Stimulated activated effector memory CD8-positive, alpha-beta T cell treated with anti-CD3 and anti-CD28 coated beads, Interleukin-12 subunit alpha, Interleukin-12 subunit beta, amount 100 ng/mL, for 72 hours (primary cell): ENCODE measurements at regions not wholly inside any gene's neighbourhood (a gene's known extent, or its start where the extent isn't known, plus 50 kb on each side); places are given as distances from the start of the nearest gene placed in this dataset.
"Not testable (repeated sequence)": the region's sequence is repeated elsewhere in the genome, so short reads cannot be mapped to it uniquely, and the experiment has no call there.

Experiments used
- ATAC-seq: fragments of 150-1000 bp; cut with Tn5 transposase; 2 replicates; pipeline ENCODE4 v1.10.0; 2021
- DNase-seq, 2 donors: peaks; one replicate each; pipeline ENCODE4 v3.0.0; 2021 to 2022; ENCODE audit warnings: low spot score in 2 of 2
- H3K27ac Mint-ChIP-seq: one replicate; pipeline ENCODE4 v1.8.0; 2022; ENCODE audit warnings: mild to moderate bottlenecking, mixed read lengths
- H3K36me3 Mint-ChIP-seq: one replicate; pipeline ENCODE4 v1.8.0; 2022; ENCODE audit warnings: mild to moderate bottlenecking, mixed read lengths
- H3K4me1 Mint-ChIP-seq: one replicate; pipeline ENCODE4 v1.8.0; 2022; ENCODE audit warnings: mixed read lengths
- H3K4me3 Mint-ChIP-seq: one replicate; pipeline ENCODE4 v1.8.0; 2022; ENCODE audit warnings: mild to moderate bottlenecking, mixed read lengths
- H3K9me3 Mint-ChIP-seq: one replicate; pipeline ENCODE4 v1.8.0; 2022; ENCODE audit warnings: mixed read lengths

DNA sequence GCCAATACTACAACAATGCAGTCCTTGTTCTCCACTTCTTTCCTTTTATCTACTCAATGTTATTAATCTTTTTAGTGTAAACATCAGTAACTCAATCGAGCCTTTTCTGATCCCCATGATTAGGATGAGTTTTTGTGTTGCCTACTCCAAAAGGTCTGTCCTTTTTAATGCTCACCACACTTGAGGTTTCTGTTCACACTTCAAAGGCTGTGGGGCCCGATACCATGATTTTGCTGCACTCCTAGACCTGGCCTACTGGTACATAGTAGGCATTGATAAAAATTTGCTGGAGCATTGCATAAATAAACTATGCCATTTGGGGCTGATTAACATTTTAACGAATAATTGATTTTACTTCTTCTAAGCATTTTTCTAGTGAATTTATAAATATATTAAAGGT lies 125.4 kb upstream of the KLF12 start:
- ATAC-seq, result no peak
- Mint-ChIP-seq H3K4me3 (no peak overlapping the region), H3K9me3 (no peaks in the 10 kb centered on the region), H3K4me1 (peaks cover 30% of the 10 kb centered on the region), H3K27ac (no peak overlapping the region), H3K36me3 (no peaks in the 10 kb centered on the region)
- no peak for DNase-seq

DNA sequence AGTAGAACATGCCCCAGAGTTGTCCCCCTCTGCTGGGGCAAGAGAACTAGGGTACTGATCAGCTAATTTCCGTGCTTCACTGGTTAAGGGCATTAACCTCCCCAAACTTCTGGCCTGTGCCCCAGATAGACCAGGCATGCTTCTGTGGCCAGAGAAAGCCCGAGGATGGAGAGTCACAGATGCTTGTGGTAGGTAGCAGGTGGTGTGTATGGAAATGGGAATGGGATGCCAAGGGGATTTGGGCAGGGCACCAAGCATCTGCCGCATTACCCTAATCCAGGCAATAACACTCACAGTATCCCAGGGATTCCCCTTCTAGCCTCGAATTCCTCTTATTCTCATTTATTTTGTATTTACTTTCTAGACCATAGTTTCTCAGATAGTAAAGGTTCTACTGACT lies 124.8 kb upstream of the KLF12 start:
- ATAC-seq (no peak), DNase-seq (no peak)
- H3K4me1 Mint-ChIP-seq, result peaks cover 33% of the 10 kb centered on the region
- no peaks in the 10 kb centered on the region for H3K9me3 Mint-ChIP-seq
- H3K36me3 Mint-ChIP-seq, result no peaks in the 10 kb centered on the region
- no peak overlapping the region for H3K4me3 Mint-ChIP-seq
- H3K27ac Mint-ChIP-seq, result no peak overlapping the region

DNA sequence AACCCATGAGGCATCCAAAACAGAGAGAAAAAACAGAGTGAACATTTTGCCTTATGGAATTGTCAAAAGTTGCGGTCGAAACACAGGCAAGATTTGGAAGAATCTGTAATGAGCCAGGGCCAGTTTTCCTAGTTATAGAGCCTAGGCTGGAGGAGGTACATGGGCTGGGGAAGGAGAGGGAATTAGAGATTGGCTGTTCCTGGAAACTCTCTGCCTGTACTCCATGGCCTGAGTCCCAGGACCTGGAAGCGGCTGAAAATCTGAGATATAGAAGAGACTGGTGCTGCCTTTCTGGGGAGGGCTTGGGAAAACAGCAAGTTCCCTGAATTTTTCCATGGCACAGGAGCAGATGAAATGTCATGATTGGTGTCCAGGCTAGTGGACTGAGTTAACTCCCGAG lies 122.8 kb upstream of the KLF12 start:
- DNase-seq (no peak), ATAC-seq (no peak)
- Mint-ChIP-seq H3K4me3 (no peak overlapping the region), H3K36me3 (no peaks in the 10 kb centered on the region), H3K4me1 (peaks cover 51% of the 10 kb centered on the region), H3K9me3 (no peaks in the 10 kb centered on the region), H3K27ac (peak overlapping the region; percentile 33)

DNA sequence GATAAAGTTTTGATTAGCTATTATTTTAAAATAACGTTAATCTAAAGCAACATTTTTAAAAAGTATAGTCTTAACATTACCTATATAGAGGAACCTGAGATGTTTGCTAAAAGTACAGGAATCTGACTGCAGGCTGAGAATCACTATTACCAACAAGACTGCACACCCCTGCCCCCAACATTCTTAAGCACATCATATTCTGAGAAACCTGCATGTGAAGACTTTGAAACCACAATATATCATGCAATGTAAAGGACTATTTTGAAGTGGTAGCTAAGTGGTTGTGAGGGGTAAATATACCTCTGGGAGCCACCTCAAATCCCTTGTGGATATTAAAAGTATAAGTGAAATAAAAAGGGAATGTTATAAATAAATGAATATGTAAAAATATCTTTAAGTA lies 119.0 kb upstream of the KLF12 start:
- no peak for DNase-seq
- ATAC-seq, result no peak
- Mint-ChIP-seq H3K27ac (no peak overlapping the region), H3K9me3 (peaks cover 3% of the 10 kb centered on the region), H3K4me3 (no peak overlapping the region), H3K4me1 (peaks cover 59% of the 10 kb centered on the region), H3K36me3 (no peaks in the 10 kb centered on the region)

DNA sequence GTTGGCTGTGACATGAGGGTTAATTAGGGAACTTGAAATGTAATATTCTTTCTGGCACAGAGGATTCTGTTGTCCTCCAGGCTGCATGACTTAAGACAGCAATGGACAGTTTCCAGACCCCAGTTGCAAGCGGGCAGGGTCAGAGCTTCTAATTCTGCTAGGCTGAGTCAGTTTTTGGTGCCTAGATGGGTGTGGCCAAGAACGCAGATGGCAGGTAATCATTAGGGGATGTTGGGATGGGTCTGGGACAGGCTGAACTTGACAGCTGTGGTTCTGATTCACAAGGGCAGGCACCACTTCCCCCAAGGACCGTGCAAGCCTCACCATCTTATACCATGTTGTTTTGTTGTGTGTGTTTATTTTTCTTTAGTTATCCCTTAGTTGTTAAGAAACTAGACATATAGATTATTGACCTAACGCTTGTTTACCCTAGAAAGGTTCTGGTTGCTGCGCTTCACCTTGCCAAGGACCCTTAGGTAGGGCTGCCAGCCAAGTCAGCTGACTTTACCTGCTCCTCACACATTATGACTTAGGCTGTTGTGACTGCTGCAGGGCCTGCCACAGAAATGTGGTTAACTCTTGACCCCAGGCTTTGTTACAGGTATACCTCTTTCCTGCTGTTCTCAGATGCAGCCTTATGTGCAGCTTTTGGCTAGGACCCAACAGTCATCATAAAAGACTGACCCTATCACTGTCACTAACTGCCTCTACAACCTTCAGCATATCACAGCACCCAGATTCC lies 117.7 kb upstream of the KLF12 start:
- H3K9me3 Mint-ChIP-seq, result peaks cover 3% of the 10 kb centered on the region
- peaks cover 54% of the 10 kb centered on the region for H3K4me1 Mint-ChIP-seq
- ATAC-seq (peak; percentile 65), DNase-seq (no peak)
- no peaks in the 10 kb centered on the region for H3K36me3 Mint-ChIP-seq
- H3K4me3 Mint-ChIP-seq, result peak overlapping the region; percentile 11
- no peak overlapping the region for H3K27ac Mint-ChIP-seq

DNA sequence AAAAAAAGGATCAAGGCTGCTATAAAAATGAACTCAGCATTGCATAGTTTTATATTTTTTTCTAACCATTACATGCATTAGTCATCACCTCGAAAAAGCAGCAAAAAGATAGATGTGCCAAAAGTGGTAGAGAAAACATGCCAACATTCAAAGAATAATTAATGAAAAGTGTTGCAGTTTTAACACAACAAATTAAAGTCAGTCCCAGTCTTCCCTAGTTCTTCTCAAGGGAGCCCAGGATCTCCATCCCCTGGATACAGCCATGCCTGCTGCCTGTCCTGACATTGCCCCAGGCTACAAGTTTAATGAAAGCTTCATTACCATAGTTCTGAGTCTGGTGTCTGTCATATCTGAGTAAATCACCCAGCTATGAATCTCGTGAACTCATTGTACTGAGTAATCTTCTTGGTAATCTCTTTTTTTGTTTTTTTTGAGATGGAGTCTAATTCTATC lies 116.6 kb upstream of the KLF12 start:
- Mint-ChIP-seq H3K4me3 (no peak overlapping the region), H3K9me3 (peaks cover 3% of the 10 kb centered on the region), H3K4me1 (peaks cover 57% of the 10 kb centered on the region), H3K27ac (no peak overlapping the region), H3K36me3 (no peaks in the 10 kb centered on the region)
- ATAC-seq, result peak; percentile 87
- no peak for DNase-seq

DNA sequence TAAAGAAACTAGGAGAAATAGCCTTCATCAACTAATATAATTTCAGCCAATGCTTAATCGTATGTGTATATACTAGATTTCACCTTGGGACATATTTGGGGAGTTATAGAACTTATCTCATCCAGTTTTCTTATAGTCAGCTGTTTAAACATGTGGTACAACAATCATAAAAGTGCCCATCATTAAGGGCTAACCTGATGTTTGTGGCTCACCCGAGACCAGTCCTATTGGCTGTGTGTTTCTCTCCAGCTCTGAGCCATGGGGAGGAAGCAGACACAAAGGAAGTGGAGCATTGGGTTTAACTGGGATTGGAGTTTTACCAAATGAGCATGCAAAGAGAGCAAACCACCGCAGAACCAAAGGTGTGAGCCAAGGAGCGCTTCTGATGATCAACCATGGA lies 114.3 kb upstream of the KLF12 start:
- Mint-ChIP-seq H3K36me3 (no peaks in the 10 kb centered on the region), H3K4me3 (no peak overlapping the region), H3K4me1 (peaks cover 69% of the 10 kb centered on the region), H3K27ac (no peak overlapping the region), H3K9me3 (peaks cover 3% of the 10 kb centered on the region)
- ATAC-seq (no peak), DNase-seq (no peak)

DNA sequence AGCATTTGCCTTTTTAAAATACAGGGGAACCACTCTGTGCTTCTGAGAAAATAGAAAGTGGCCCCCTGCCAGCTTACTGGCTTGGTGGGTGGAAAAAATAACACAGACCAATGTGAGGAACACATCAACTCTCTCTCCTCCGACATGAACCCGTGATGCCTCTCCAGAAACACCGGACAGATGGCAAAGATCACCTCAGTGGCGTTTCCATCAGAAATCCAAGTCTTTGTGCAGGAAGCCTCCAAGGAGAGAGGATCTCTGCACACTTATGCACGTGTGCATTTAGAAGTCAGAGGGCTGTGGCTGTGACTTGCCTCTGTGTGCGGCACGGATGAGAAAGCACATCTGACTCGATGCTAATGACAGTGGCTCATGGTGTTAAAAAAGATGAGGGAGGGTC lies 112.3 kb upstream of the KLF12 start:
- Mint-ChIP-seq H3K9me3 (peaks cover 3% of the 10 kb centered on the region), H3K27ac (no peak overlapping the region), H3K4me1 (peaks cover 69% of the 10 kb centered on the region), H3K36me3 (no peaks in the 10 kb centered on the region), H3K4me3 (peak overlapping the region; percentile 21)
- no peak for DNase-seq
- no peak for ATAC-seq

DNA sequence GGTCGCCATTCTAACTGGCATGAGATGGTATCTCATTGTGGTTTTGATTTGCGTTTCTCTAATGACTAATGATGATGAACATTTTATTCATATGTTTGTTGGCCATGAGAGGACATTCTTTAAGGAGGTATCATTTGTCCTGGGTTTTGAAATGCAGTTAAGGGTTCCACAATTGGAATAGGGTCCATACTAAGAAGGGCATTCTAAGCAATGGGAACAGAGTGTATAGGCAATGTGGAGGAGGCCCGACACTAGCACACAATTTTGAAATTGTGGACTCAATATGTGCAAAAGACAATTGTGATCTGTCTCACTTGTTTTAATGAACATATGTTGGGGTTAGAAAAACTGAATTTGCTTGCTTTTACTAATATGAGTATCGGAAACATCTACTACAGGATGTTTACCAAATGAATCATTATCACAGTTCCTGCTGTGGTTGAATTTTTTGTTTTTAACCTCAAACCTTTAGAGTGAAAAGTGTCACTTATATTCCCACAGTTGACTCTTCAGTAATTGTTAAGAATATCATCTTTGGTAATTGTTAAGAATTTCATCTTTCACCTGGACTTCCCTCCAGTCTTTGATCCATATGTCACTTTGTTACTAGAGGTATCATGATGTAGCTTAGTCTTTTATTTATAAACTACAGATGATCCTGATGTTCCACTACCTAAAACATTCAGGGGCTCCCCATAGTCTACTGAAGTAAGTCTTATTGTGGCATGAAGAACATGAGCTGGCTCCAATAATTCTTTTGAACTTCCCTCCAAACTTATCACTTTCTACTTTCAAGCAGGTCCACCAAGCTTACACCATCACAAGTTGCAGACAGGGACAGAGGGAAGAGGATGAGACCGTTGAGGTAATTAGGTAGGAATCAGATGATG lies 109.7 kb upstream of the KLF12 start:
- DNase-seq (no peak), ATAC-seq (peak; percentile 97)
- Mint-ChIP-seq H3K9me3 (peaks cover 3% of the 10 kb centered on the region), H3K4me1 (peaks cover 52% of the 10 kb centered on the region), H3K27ac (peak overlapping the region; percentile 75), H3K4me3 (peak overlapping the region; percentile 20), H3K36me3 (no peaks in the 10 kb centered on the region)

DNA sequence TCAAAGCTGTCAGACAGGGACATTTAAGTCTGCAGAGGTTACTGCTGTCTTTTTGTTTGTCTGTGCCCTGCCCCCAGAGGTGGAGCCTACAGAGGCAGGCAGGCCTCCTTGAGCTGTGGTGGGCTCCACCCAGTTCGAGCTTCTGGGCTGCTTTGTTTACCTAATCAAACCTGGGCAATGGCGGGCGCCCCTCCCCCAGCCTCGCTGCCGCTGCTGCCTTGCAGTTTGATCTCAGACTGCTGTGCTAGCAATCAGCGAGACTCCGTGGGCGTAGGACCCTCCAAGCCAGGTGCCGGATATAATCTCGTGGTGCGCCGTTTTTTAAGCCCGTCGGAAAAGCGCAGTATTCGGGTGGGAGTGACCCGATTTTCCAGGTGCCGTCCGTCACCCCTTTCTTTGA lies 107.1 kb upstream of the KLF12 start:
- H3K27ac Mint-ChIP-seq, DNase-seq, H3K4me3 Mint-ChIP-seq, H3K9me3 Mint-ChIP-seq, H3K36me3 Mint-ChIP-seq, ATAC-seq: not testable (repeated sequence)
- H3K4me1 Mint-ChIP-seq, result peaks cover 38% of the 10 kb centered on the region

DNA sequence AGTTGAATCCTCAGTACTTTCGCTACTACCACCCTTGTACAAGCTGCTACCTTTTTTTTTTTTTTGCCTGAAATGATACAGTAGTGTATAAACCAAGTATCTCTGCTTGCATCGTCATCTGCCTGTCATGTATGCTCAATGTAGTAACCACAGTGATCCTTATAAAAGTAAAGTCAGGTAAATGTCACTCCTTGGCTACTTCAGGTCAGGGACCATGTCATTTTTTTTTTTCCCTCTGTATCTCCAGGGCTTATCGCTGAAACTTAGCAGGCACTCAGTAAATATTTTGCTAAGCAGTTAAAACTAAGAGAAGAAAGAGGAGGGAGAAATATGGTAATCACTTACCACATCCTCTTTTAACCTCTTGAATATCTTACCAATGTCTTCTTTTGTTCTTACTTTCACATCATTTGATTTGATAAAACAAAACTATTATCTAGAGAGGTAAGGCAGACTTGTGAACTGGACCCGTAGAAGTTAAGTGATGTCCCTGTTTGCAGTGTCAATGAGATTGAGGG lies 96.8 kb upstream of the KLF12 start:
- Mint-ChIP-seq H3K4me3 (peak overlapping the region; percentile 21), H3K9me3 (peaks cover 8% of the 10 kb centered on the region), H3K36me3 (no peaks in the 10 kb centered on the region), H3K27ac (peak overlapping the region; percentile 3), H3K4me1 (peaks cover 19% of the 10 kb centered on the region)
- DNase-seq (no peak), ATAC-seq (peak; percentile 99)

DNA sequence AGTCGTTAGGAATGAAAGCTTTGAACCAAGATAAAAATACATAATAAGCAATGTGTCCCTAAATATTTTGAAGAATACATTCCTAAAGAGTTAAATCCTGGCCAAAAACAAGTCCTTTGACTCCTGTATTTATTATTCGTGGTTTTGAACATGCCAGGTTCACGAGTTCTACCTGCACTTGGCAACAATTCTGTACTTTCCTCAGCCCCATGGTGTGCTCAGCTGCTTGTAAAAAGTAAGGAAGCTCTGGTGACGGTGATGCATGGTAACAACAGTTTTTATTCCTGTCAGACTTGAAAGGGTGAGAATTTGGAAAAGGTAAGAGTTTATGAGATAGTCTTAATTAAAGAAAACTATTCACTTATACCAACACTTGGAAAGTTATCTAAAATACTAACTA lies 95.0 kb upstream of the KLF12 start:
- Mint-ChIP-seq H3K4me1 (peaks cover 19% of the 10 kb centered on the region), H3K4me3 (no peak overlapping the region), H3K36me3 (no peaks in the 10 kb centered on the region), H3K9me3 (peaks cover 8% of the 10 kb centered on the region), H3K27ac (no peak overlapping the region)
- no peak for ATAC-seq
- no peak for DNase-seq

DNA sequence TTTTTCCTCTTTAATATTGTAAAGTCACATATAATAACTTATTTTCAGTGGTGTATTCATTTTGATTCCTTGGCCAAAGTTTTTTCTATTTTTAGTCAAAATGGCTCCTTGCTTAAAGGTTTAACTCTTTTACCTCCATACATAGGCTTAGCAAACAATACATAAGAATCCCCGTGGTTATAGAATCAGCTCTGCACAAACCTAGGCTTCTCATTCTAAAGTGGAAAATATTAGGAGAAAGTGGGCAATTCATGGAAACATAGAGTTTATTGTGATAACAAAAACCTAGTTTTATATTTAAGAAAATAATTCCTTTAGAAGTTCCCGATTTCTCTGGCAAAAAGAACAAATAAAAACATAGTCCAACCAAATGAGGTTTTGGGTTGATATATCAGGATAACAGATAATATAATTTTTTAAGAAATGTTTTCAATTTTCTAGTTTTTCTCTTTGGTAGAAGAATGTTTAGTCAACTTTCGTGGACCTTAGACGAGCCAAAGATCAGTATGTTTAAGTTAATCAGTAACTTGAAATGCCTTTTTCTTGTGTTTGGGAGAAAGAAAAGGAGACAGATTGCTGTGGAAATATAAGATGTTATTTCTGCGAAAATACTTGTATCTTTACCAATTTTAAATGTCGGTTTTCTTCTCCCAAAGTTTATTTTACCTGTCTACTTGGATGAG lies 93.4 kb upstream of the KLF12 start:
- H3K36me3 Mint-ChIP-seq, result no peaks in the 10 kb centered on the region
- no peak overlapping the region for H3K27ac Mint-ChIP-seq
- H3K4me3 Mint-ChIP-seq, result no peak overlapping the region
- peaks cover 19% of the 10 kb centered on the region for H3K4me1 Mint-ChIP-seq
- no peak for ATAC-seq
- peaks cover 8% of the 10 kb centered on the region for H3K9me3 Mint-ChIP-seq
- no peak for DNase-seq

DNA sequence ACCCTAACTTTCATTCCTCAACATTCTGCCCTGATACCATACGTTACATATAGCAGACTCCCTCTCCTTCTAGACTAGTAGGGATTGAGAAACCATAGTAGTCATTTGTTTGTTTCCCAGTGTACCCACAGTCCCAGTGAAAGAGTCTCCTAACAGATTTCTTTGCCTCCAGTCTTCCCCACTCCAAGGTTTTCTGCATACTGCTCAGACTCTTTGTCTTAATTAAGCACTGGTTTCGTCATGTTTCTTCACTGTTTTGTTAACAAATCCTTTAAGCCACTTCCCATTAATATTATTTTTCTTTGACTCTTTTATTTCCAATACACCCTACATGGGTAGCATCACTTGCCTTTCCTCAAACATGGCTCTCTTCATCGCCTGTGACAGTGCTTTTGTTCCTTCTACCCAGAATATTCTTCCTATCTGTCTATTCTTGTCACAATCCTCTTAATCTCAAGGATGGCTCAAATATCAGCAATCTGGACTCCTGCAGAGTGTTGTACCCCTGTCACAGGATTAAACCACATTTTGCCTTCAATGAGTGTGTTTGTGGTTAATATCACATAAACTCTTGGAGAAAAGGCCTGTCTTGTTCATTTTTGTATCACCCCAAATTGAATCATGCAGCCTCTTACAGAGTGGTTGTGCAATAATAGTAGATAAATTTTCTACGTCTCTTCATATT lies 92.7 kb upstream of the KLF12 start:
- Mint-ChIP-seq H3K9me3 (peaks cover 8% of the 10 kb centered on the region), H3K36me3 (no peaks in the 10 kb centered on the region), H3K27ac (no peak overlapping the region), H3K4me3 (no peak overlapping the region), H3K4me1 (peaks cover 16% of the 10 kb centered on the region)
- DNase-seq (no peak), ATAC-seq (no peak)

DNA sequence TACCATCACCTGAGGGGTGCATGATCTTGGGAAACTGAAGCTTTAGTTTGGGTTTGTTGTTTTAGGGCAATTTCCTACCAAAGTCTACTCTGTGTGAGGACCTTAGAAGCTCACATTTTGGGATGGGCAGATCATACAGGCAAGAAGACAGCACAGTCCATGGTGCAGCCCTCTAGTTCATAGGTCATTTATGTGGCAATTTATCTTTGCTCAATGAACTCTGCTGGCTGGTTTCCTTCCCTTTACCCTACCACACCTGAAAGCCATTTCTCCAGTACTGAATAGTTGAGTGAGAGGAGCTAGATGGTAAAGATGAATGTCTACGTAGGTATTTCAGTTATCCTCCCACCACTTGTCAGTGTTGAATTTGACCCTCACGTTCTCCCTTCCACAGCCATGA lies 87.5 kb upstream of the KLF12 start:
- no peak for DNase-seq
- no peaks in the 10 kb centered on the region for H3K9me3 Mint-ChIP-seq
- no peak overlapping the region for H3K27ac Mint-ChIP-seq
- no peaks in the 10 kb centered on the region for H3K4me1 Mint-ChIP-seq
- no peaks in the 10 kb centered on the region for H3K36me3 Mint-ChIP-seq
- no peak for ATAC-seq
- no peak overlapping the region for H3K4me3 Mint-ChIP-seq
